HEK293 (cell line): ENCODE measurements at regions not wholly inside any gene's neighbourhood (a gene's known extent, or its start where the extent isn't known, plus 50 kb on each side); places are given as distances from the start of the nearest gene placed in this dataset.
A peak's percentile ranks its signal among the peaks of the same experiment; 100 is the strongest.

ENCODE experiments used
- CTCF ChIA-PET: fragments of 350-600 bp; formaldehyde crosslinking; extraction: SDS; loops from one replicate; lab custom pipeline; 2021; ENCODE audit warnings: antibody characterized with exemption; lab: Yijun Ruan, JAX
- POLR2A ChIA-PET: fragments of 300-600 bp; formaldehyde crosslinking; extraction: SDS; loops from one replicate; lab custom pipeline; 2020; ENCODE audit warnings: antibody characterized with exemption, inconsistent platforms; lab: Yijun Ruan, JAX
- H3K27ac ChIP-seq: fragments of 200-500 bp; sonication (Bioruptor generic); 2 replicates; pipeline ENCODE4 v1.5.1; 2014; ENCODE audit warnings: low read depth, low read length, control low read depth, inconsistent platforms; ENCODE audit errors: extremely low read depth
- H3K36me3 ChIP-seq, 2 experiments: fragments of 200-500 bp in 1 of 2; sonication (Bioruptor generic) in 1 of 2; 1 replicate in 1 of 2; 2 replicates in 1 of 2; pipeline ENCODE4 v1.5.1; 2014 to 2017; ENCODE audit warnings: inconsistent platforms in 2 of 2, low read length in 2 of 2; ENCODE audit not compliant: control insufficient read depth in 2 of 2, insufficient read depth in 1 of 2
- H3K4me1 ChIP-seq: fragments of 200-500 bp; sonication (Bioruptor generic); 2 replicates; pipeline ENCODE4 v1.5.1; 2014; ENCODE audit warnings: mild to moderate bottlenecking, low read length, inconsistent platforms; ENCODE audit not compliant: control insufficient read depth, insufficient read depth
- H3K4me3 ChIP-seq: 2 replicates; pipeline ENCODE4 v1.5.1; 2011; ENCODE audit warnings: low read depth, mild to moderate bottlenecking, control low read depth, low read length, moderate library complexity
- H3K9me3 ChIP-seq: fragments of 200-500 bp; sonication (Bioruptor generic); 2 replicates; pipeline ENCODE4 v1.5.1; 2014; ENCODE audit warnings: low read depth, low read length, inconsistent platforms; ENCODE audit not compliant: control insufficient read depth, insufficient read depth
- MZF1 ChIP-seq: fragments of 450-650 bp; formaldehyde crosslinking; IDR thresholded peaks from 2 replicates; pipeline ENCODE4 v1.5.1; 2017; ENCODE audit warnings: missing biosample characterization, missing genetic modification characterization, borderline replicate concordance
- PRDM6 ChIP-seq: fragments of 450-650 bp; formaldehyde crosslinking; IDR thresholded peaks from 2 replicates; pipeline ENCODE4 v1.5.1; 2017; ENCODE audit warnings: missing biosample characterization, missing genetic modification characterization
- SCRT1 ChIP-seq: fragments of 450-650 bp; formaldehyde crosslinking; IDR thresholded peaks from 2 replicates; pipeline ENCODE4 v1.5.1; 2016; ENCODE audit warnings: missing biosample characterization, missing genetic modification characterization, borderline replicate concordance
- SETDB1 ChIP-seq: IDR thresholded peaks from one replicate; pipeline ENCODE4 v1.6.1; 2017; ENCODE audit warnings: mild to moderate bottlenecking, low read length, moderate library complexity, mixed read lengths; ENCODE audit not compliant: insufficient read length
- TRIM28 ChIP-seq: IDR thresholded peaks from 2 replicates; pipeline ENCODE4 v1.6.1; 2011; ENCODE audit warnings: low read length, control low read depth, borderline replicate concordance
- YY2 ChIP-seq: fragments of 450-650 bp; formaldehyde crosslinking; IDR thresholded peaks from 2 replicates; pipeline ENCODE4 v1.5.1; 2016; ENCODE audit warnings: missing biosample characterization, missing genetic modification characterization
- ZNF10 ChIP-seq: fragments of 450-650 bp; formaldehyde crosslinking; IDR thresholded peaks from 2 replicates; pipeline ENCODE4 v1.5.1; 2017; ENCODE audit warnings: missing biosample characterization, missing genetic modification characterization
- ZNF221 ChIP-seq: fragments of 450-650 bp; formaldehyde crosslinking; IDR thresholded peaks from 2 replicates; pipeline ENCODE4 v1.5.1; 2017; ENCODE audit warnings: missing biosample characterization, missing genetic modification characterization, borderline replicate concordance
- ZNF223 ChIP-seq: fragments of 450-650 bp; formaldehyde crosslinking; IDR thresholded peaks from 2 replicates; pipeline ENCODE4 v1.5.1; 2016; ENCODE audit warnings: missing biosample characterization, missing genetic modification characterization
- ZNF24 ChIP-seq: fragments of 450-650 bp; formaldehyde crosslinking; IDR thresholded peaks from 2 replicates; pipeline ENCODE4 v1.5.1; 2016; ENCODE audit warnings: missing biosample characterization, missing genetic modification characterization
- ZNF266 ChIP-seq: fragments of 450-650 bp; formaldehyde crosslinking; IDR thresholded peaks from 2 replicates; pipeline ENCODE4 v1.5.1; 2016; ENCODE audit warnings: missing biosample characterization, missing genetic modification characterization, low read depth
- ZNF341 ChIP-seq: fragments of 450-650 bp; formaldehyde crosslinking; IDR thresholded peaks from 2 replicates; pipeline ENCODE4; 2016; ENCODE audit warnings: low read depth, missing biosample characterization, missing genetic modification characterization
- ZNF529 ChIP-seq: fragments of 450-650 bp; formaldehyde crosslinking; IDR thresholded peaks from 2 replicates; pipeline ENCODE4 v1.5.1; 2017; ENCODE audit warnings: missing genetic modification characterization, missing biosample characterization; ENCODE audit not compliant: insufficient replicate concordance
- ZNF560 ChIP-seq: fragments of 450-650 bp; formaldehyde crosslinking; IDR thresholded peaks from 2 replicates; pipeline ENCODE4 v1.5.1; 2017; ENCODE audit warnings: missing biosample characterization, missing genetic modification characterization, borderline replicate concordance
- ZNF580 ChIP-seq: fragments of 450-650 bp; formaldehyde crosslinking; IDR thresholded peaks from 2 replicates; pipeline ENCODE4 v1.5.1; 2016; ENCODE audit warnings: missing biosample characterization, missing genetic modification characterization
- ZNF621 ChIP-seq: fragments of 450-650 bp; formaldehyde crosslinking; IDR thresholded peaks from 2 replicates; pipeline ENCODE4 v1.5.1; 2017; ENCODE audit warnings: missing biosample characterization, missing genetic modification characterization
- ZNF629 ChIP-seq: fragments of 450-650 bp; formaldehyde crosslinking; IDR thresholded peaks from 2 replicates; pipeline ENCODE4 v1.5.1; 2017; ENCODE audit warnings: missing biosample characterization, missing genetic modification characterization
- ZNF664 ChIP-seq: fragments of 450-650 bp; formaldehyde crosslinking; IDR thresholded peaks from 2 replicates; pipeline ENCODE4 v1.5.1; 2016; ENCODE audit warnings: missing biosample characterization, missing genetic modification characterization
- ZNF701 ChIP-seq: fragments of 450-650 bp; formaldehyde crosslinking; IDR thresholded peaks from 2 replicates; pipeline ENCODE4 v1.5.1; 2016; ENCODE audit warnings: missing biosample characterization, missing genetic modification characterization
- ZNF707 ChIP-seq: fragments of 450-650 bp; formaldehyde crosslinking; IDR thresholded peaks from 2 replicates; pipeline ENCODE4 v1.5.1; 2016; ENCODE audit warnings: missing biosample characterization, missing genetic modification characterization
- ZNF843 ChIP-seq: fragments of 450-650 bp; formaldehyde crosslinking; IDR thresholded peaks from 2 replicates; pipeline ENCODE4 v1.5.1; 2016; ENCODE audit warnings: missing biosample characterization, missing genetic modification characterization

- ChIA-PET CTCF (interaction anchor here (0.5 kb wide), 1 partner anchor 385 kb away, joined by 3 read pairs; no protein-coding TSS in a partner anchor), POLR2A (no interaction called here)
- Histone ChIP-seq H3K27ac (no peak overlapping the region), H3K9me3 (no peaks in the 10 kb centered on the region), H3K4me1 (no peaks in the 10 kb centered on the region), H3K36me3 (no peaks in the 10 kb centered on the region), H3K4me3 (no peak overlapping the region)
- TF ChIP-seq ZNF701 = no peak
Measured at GRCh38 chr2:228465408-228465807, 283.9 kb upstream of the SPHKAP start.

GRCh38 chr2:228458364-228458763 is 276.9 kb upstream of the SPHKAP start:
- TF ChIP-seq SETDB1 (peak; percentile 93), ZNF10 (tag by site-specific recombination) (no peak), ZNF266 (tag by site-specific recombination) (no peak), TRIM28 (peak; percentile 97), ZNF707 (tag by site-specific recombination) (no peak), SCRT1 (tag by site-specific recombination) (no peak), ZNF580 (tag by site-specific recombination) (no peak), ZNF529 (tag by site-specific recombination) (peak; percentile 37), ZNF621 (no peak)
- ChIA-PET POLR2A (no interaction called here), CTCF (no interaction called here)
- H3K4me1 ChIP-seq = no peaks in the 10 kb centered on the region
- H3K9me3 ChIP-seq = no peaks in the 10 kb centered on the region
- no peak overlapping the region for H3K27ac ChIP-seq
- H3K36me3 ChIP-seq = no peaks in the 10 kb centered on the region
- H3K4me3 ChIP-seq = no peak overlapping the region

GRCh38 chr2:228447266-228447915 is 265.9 kb upstream of the SPHKAP start:
- CTCF ChIA-PET = no interaction called here
- H3K4me1 ChIP-seq = no peaks in the 10 kb centered on the region
- H3K4me3 ChIP-seq = no peak overlapping the region
- H3K27ac ChIP-seq = no peak overlapping the region
- H3K36me3 ChIP-seq = no peaks in the 10 kb centered on the region
- TF ChIP-seq ZNF221 (no peak), ZNF24 (no peak)
- H3K9me3 ChIP-seq = no peaks in the 10 kb centered on the region
- POLR2A ChIA-PET = no interaction called here

- TF ChIP-seq ZNF629 (tag by site-specific recombination) (no peak), PRDM6 (tag by site-specific recombination) (no peak), ZNF341 (no peak), ZNF223 (tag by site-specific recombination) (no peak), MZF1 (no peak), ZNF664 (tag by site-specific recombination) (no peak), YY2 (tag by site-specific recombination) (no peak), ZNF843 (tag by site-specific recombination) (no peak), ZNF580 (tag by site-specific recombination) (no peak), ZNF560 (tag by site-specific recombination) (no peak)
- no peaks in the 10 kb centered on the region for H3K4me1 ChIP-seq
- POLR2A ChIA-PET = no interaction called here
- CTCF ChIA-PET = no interaction called here
- H3K36me3 ChIP-seq = no peaks in the 10 kb centered on the region
- no peaks in the 10 kb centered on the region for H3K9me3 ChIP-seq
- no peak overlapping the region for H3K4me3 ChIP-seq
- H3K27ac ChIP-seq = no peak overlapping the region
Measured at GRCh38 chr2:228446734-228447133, 265.2 kb upstream of the SPHKAP start.
